ENCODE measurements at regions not wholly inside any gene's neighbourhood (a gene's known extent, or its start where the extent isn't known, plus 50 kb on each side); places are given as distances from the start of the nearest gene placed in this dataset.

DNA sequence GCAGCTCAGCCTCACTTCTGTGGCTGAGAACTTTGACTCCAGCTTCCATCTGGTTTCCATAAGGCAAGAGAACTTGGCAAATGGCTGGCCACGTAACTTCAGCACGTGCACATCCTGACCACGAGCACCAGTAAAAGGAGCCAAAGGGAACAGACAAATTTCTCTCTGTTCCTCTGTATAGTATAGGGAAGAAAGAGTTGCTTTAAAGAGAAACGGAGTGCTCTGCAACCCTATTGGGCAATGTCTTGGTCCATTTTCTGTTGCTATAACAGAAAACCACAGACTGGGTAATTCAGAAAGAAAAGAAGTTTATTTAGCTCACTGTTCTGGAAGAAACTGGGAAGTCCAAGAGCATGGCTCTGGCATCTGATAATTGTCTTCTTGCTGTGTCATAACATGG is 558.7 kb downstream of the ACTL7B start:
- Histone ChIP-seq H3K27me3 (ENCODE audit: control insufficient read depth, insufficient read depth, low read length) (no peaks in the 10 kb centered on the region), H3K4me3 (ENCODE audit: low read depth, low read length) (no peak overlapping the region), H3K9me3 (ENCODE audit: control insufficient read depth, insufficient read depth, low read length) (no peaks in the 10 kb centered on the region), H3K4me1 (ENCODE audit: control insufficient read depth, insufficient read depth, low read length) (no peaks in the 10 kb centered on the region), H3K27ac (ENCODE audit: low read depth, low read length) (no peak overlapping the region), H3K36me3 (ENCODE audit: control insufficient read depth, insufficient read depth, low read length) (no peaks in the 10 kb centered on the region)
- DNase-seq (ENCODE audit: low read depth in 4 of 6, low spot score in 6 of 6): no peak
- 73% methylated on average over 4 of the region's 4 CpGs for WGBS (ENCODE audit: insufficient coverage)

- H3K9me3 ChIP-seq (ENCODE audit: control insufficient read depth, insufficient read depth, low read length): no peaks in the 10 kb centered on the region
- H3K27me3 ChIP-seq (ENCODE audit: control insufficient read depth, insufficient read depth, low read length): no peaks in the 10 kb centered on the region
- WGBS (ENCODE audit: insufficient coverage): no CpG with 5 or more reads among the region's 1 CpG
- no peaks in the 10 kb centered on the region for H3K36me3 ChIP-seq (ENCODE audit: control insufficient read depth, insufficient read depth, low read length)
- H3K4me1 ChIP-seq (ENCODE audit: control insufficient read depth, insufficient read depth, low read length): no peaks in the 10 kb centered on the region
- H3K27ac ChIP-seq (ENCODE audit: low read depth, low read length): no peak overlapping the region
- H3K4me3 ChIP-seq (ENCODE audit: low read depth, low read length): no peak overlapping the region
- no peak for DNase-seq (ENCODE audit: low read depth in 4 of 6, low spot score in 6 of 6)
Measured at GRCh38 chr9:108296056-108296455, 559.7 kb downstream of the ACTL7B start.

GRCh38 chr9:108291586-108291932 is 564.2 kb downstream of the ACTL7B start:
- H3K4me1 ChIP-seq (ENCODE audit: control insufficient read depth, insufficient read depth, low read length): no peaks in the 10 kb centered on the region
- WGBS (ENCODE audit: insufficient coverage): no CpG with 5 or more reads among the region's 2 CpGs
- no peak overlapping the region for H3K27ac ChIP-seq (ENCODE audit: low read depth, low read length)
- no peaks in the 10 kb centered on the region for H3K36me3 ChIP-seq (ENCODE audit: control insufficient read depth, insufficient read depth, low read length)
- H3K4me3 ChIP-seq (ENCODE audit: low read depth, low read length): no peak overlapping the region
- DNase-seq (ENCODE audit: low read depth in 4 of 6, low spot score in 6 of 6): no peak
- H3K27me3 ChIP-seq (ENCODE audit: control insufficient read depth, insufficient read depth, low read length): no peaks in the 10 kb centered on the region
- no peaks in the 10 kb centered on the region for H3K9me3 ChIP-seq (ENCODE audit: control insufficient read depth, insufficient read depth, low read length)

- 80% methylated on average over 1 of the region's 6 CpGs for WGBS (ENCODE audit: insufficient coverage)
- no peaks in the 10 kb centered on the region for H3K27me3 ChIP-seq (ENCODE audit: control insufficient read depth, insufficient read depth, low read length)
- DNase-seq (ENCODE audit: low read depth in 4 of 6, low spot score in 6 of 6): peak in 1 of 6 donors; percentile 17
- no peaks in the 10 kb centered on the region for H3K4me1 ChIP-seq (ENCODE audit: control insufficient read depth, insufficient read depth, low read length)
- H3K9me3 ChIP-seq (ENCODE audit: control insufficient read depth, insufficient read depth, low read length): no peaks in the 10 kb centered on the region
- no peak overlapping the region for H3K4me3 ChIP-seq (ENCODE audit: low read depth, low read length)
- no peaks in the 10 kb centered on the region for H3K36me3 ChIP-seq (ENCODE audit: control insufficient read depth, insufficient read depth, low read length)
- no peak overlapping the region for H3K27ac ChIP-seq (ENCODE audit: low read depth, low read length)
Measured at GRCh38 chr9:108290839-108291585, 564.8 kb downstream of the ACTL7B start.

GRCh38 chr9:108286638-108287206 is 569.1 kb downstream of the ACTL7B start:
- H3K27me3 ChIP-seq (ENCODE audit: control insufficient read depth, insufficient read depth, low read length): no peaks in the 10 kb centered on the region
- 90% methylated on average over 3 of the region's 7 CpGs for WGBS (ENCODE audit: insufficient coverage)

GRCh38 chr9:108283696-108284095 is 572.1 kb downstream of the ACTL7B start:
- 74% methylated on average over 5 of the region's 6 CpGs for WGBS (ENCODE audit: insufficient coverage)
- Histone ChIP-seq H3K4me3 (ENCODE audit: low read depth, low read length) (no peak overlapping the region), H3K9me3 (ENCODE audit: control insufficient read depth, insufficient read depth, low read length) (no peaks in the 10 kb centered on the region), H3K27me3 (ENCODE audit: control insufficient read depth, insufficient read depth, low read length) (no peaks in the 10 kb centered on the region), H3K27ac (ENCODE audit: low read depth, low read length) (no peak overlapping the region), H3K4me1 (ENCODE audit: control insufficient read depth, insufficient read depth, low read length) (no peaks in the 10 kb centered on the region), H3K36me3 (ENCODE audit: control insufficient read depth, insufficient read depth, low read length) (no peaks in the 10 kb centered on the region)
- peak in 1 of 6 donors; percentile 79 for DNase-seq (ENCODE audit: low read depth in 4 of 6, low spot score in 6 of 6)

More at GRCh38 chr9:108286638-108287206, 569.1 kb downstream of the ACTL7B start:
- DNase-seq (ENCODE audit: low read depth in 4 of 6, low spot score in 6 of 6): no peak
- H3K36me3 ChIP-seq (ENCODE audit: control insufficient read depth, insufficient read depth, low read length): no peaks in the 10 kb centered on the region
- no peaks in the 10 kb centered on the region for H3K9me3 ChIP-seq (ENCODE audit: control insufficient read depth, insufficient read depth, low read length)
- H3K4me1 ChIP-seq (ENCODE audit: control insufficient read depth, insufficient read depth, low read length): no peaks in the 10 kb centered on the region
- H3K4me3 ChIP-seq (ENCODE audit: low read depth, low read length): no peak overlapping the region
- no peak overlapping the region for H3K27ac ChIP-seq (ENCODE audit: low read depth, low read length)

- H3K36me3 ChIP-seq (ENCODE audit: control insufficient read depth, insufficient read depth, low read length): no peaks in the 10 kb centered on the region
- no peaks in the 10 kb centered on the region for H3K4me1 ChIP-seq (ENCODE audit: control insufficient read depth, insufficient read depth, low read length)
- no peak overlapping the region for H3K4me3 ChIP-seq (ENCODE audit: low read depth, low read length)
- no peaks in the 10 kb centered on the region for H3K27me3 ChIP-seq (ENCODE audit: control insufficient read depth, insufficient read depth, low read length)
- 90% methylated on average over 2 of the region's 4 CpGs for WGBS (ENCODE audit: insufficient coverage)
- DNase-seq (ENCODE audit: low read depth in 4 of 6, low spot score in 6 of 6): no peak
- no peaks in the 10 kb centered on the region for H3K9me3 ChIP-seq (ENCODE audit: control insufficient read depth, insufficient read depth, low read length)
- H3K27ac ChIP-seq (ENCODE audit: low read depth, low read length): no peak overlapping the region
Measured at GRCh38 chr9:108282872-108283271, 572.9 kb downstream of the ACTL7B start.

DNA sequence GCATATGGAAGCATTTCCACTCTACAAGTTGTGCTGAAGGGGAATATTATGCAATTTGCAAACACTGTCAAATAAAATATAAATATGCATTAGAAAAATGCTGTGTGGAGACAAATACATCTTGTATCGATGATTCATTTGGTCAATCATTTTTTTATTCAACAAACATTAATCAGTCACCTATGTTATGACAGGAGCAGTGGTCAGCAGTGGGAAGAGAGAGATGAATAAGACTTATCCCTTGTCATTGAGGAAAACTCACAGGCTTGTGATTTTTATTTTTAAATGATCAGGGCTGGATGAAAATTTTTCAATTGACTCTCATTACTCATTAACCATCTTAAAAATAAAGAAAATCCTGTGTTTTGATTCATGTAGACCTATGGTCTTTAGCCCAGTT is 574.1 kb downstream of the ACTL7B start:
- Histone ChIP-seq H3K36me3 (ENCODE audit: control insufficient read depth, insufficient read depth, low read length) (no peaks in the 10 kb centered on the region), H3K27ac (ENCODE audit: low read depth, low read length) (no peak overlapping the region), H3K4me3 (ENCODE audit: low read depth, low read length) (no peak overlapping the region), H3K27me3 (ENCODE audit: control insufficient read depth, insufficient read depth, low read length) (no peaks in the 10 kb centered on the region), H3K9me3 (ENCODE audit: control insufficient read depth, insufficient read depth, low read length) (no peaks in the 10 kb centered on the region), H3K4me1 (ENCODE audit: control insufficient read depth, insufficient read depth, low read length) (no peaks in the 10 kb centered on the region)
- DNase-seq (ENCODE audit: low read depth in 4 of 6, low spot score in 6 of 6): no peak
- WGBS (ENCODE audit: insufficient coverage): no CpG with 5 or more reads among the region's 1 CpG

DNA sequence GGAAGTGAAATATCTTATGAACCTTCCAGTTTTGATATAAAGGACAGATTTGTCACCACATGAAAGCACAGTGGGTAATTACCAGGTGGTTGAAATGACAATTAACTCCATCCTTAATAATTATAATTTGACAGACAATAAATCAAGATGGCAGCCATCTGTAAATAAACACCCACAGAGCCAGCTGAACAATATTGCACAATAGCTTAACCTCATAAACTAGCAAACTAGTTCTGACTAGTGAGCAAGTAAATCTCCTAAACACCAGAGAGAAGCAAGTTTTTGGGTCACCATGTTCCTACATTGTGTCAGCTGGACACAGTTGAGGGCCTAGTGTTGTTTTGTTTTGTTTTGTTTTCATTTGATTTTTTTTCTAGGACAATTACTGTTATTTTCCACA is 577.4 kb downstream of the ACTL7B start:
- H3K36me3 ChIP-seq (ENCODE audit: control insufficient read depth, insufficient read depth, low read length): no peaks in the 10 kb centered on the region
- DNase-seq (ENCODE audit: low read depth in 4 of 6, low spot score in 6 of 6): no peak
- no peaks in the 10 kb centered on the region for H3K27me3 ChIP-seq (ENCODE audit: control insufficient read depth, insufficient read depth, low read length)
- no peaks in the 10 kb centered on the region for H3K9me3 ChIP-seq (ENCODE audit: control insufficient read depth, insufficient read depth, low read length)
- H3K27ac ChIP-seq (ENCODE audit: low read depth, low read length): no peak overlapping the region
- H3K4me1 ChIP-seq (ENCODE audit: control insufficient read depth, insufficient read depth, low read length): no peaks in the 10 kb centered on the region
- no peak overlapping the region for H3K4me3 ChIP-seq (ENCODE audit: low read depth, low read length)

- Histone ChIP-seq H3K4me3 (ENCODE audit: low read depth, low read length) (no peak overlapping the region), H3K4me1 (ENCODE audit: control insufficient read depth, insufficient read depth, low read length) (peaks cover 6% of the 10 kb centered on the region)
Measured at GRCh38 chr9:108277216-108277615, 578.6 kb downstream of the ACTL7B start.

More at GRCh38 chr9:108277216-108277615, 578.6 kb downstream of the ACTL7B start:
- peak in 1 of 6 donors; percentile 34 for DNase-seq (ENCODE audit: low read depth in 4 of 6, low spot score in 6 of 6)
- H3K27me3 ChIP-seq (ENCODE audit: control insufficient read depth, insufficient read depth, low read length): no peaks in the 10 kb centered on the region
- H3K27ac ChIP-seq (ENCODE audit: low read depth, low read length): no peak overlapping the region
- no peaks in the 10 kb centered on the region for H3K36me3 ChIP-seq (ENCODE audit: control insufficient read depth, insufficient read depth, low read length)
- no peaks in the 10 kb centered on the region for H3K9me3 ChIP-seq (ENCODE audit: control insufficient read depth, insufficient read depth, low read length)
